RWPE2 (cell line): ENCODE measurements at regions not wholly inside any gene's neighbourhood (a gene's known extent, or its start where the extent isn't known, plus 50 kb on each side); places are given as distances from the start of the nearest gene placed in this dataset.

Source experiments
- ATAC-seq: fragments of 200-7000 bp; cut with Tn5 transposase; 3 replicates; pipeline ENCODE4 v1.9.1; 2021; ENCODE audit warnings: low read depth
- DNase-seq: peaks from one replicate; pipeline ENCODE4 v3.0.0-alpha.2; 2020; ENCODE audit warnings: low spot score
- H3K27ac ChIP-seq: fragments of 450-650 bp; 2 replicates; pipeline ENCODE4 v1.5.1; 2017; ENCODE audit warnings: mild to moderate bottlenecking; ENCODE audit not compliant: poor library complexity, severe bottlenecking
- H3K27me3 ChIP-seq: fragments of 250-450 bp; sonication (Bioruptor Pico); 2 replicates; pipeline ENCODE4 v1.5.1; 2021; ENCODE audit warnings: mild to moderate bottlenecking, moderate library complexity; ENCODE audit not compliant: insufficient read depth, poor library complexity, severe bottlenecking
- H3K36me3 ChIP-seq: fragments of 250-450 bp; sonication (Bioruptor Pico); 2 replicates; pipeline ENCODE4 v1.5.1; 2020; ENCODE audit warnings: low read depth, mild to moderate bottlenecking, moderate library complexity
- H3K4me1 ChIP-seq: fragments of 250-450 bp; sonication (Bioruptor Pico); 2 replicates; pipeline ENCODE4 v1.5.1; 2021; ENCODE audit warnings: mild to moderate bottlenecking, moderate library complexity; ENCODE audit not compliant: insufficient read depth, poor library complexity, severe bottlenecking
- H3K4me3 ChIP-seq: fragments of 250-450 bp; sonication (Bioruptor Pico); 2 replicates; pipeline ENCODE4 v1.5.1; 2021; ENCODE audit warnings: mild to moderate bottlenecking, moderate library complexity; ENCODE audit not compliant: severe bottlenecking
- H3K9me3 ChIP-seq: fragments of 250-450 bp; sonication (Bioruptor Pico); 2 replicates; pipeline ENCODE4 v1.5.1; 2021; ENCODE audit warnings: mild to moderate bottlenecking, moderate library complexity; ENCODE audit not compliant: severe bottlenecking
- TF ChIP-seq, protein P1 (sequence below): fragments of 450-650 bp; IDR thresholded peaks from one replicate; pipeline ENCODE4 v1.5.1; 2017; ENCODE audit warnings: mild to moderate bottlenecking, moderate library complexity; ENCODE audit not compliant: poor library complexity, severe bottlenecking

DNA sequence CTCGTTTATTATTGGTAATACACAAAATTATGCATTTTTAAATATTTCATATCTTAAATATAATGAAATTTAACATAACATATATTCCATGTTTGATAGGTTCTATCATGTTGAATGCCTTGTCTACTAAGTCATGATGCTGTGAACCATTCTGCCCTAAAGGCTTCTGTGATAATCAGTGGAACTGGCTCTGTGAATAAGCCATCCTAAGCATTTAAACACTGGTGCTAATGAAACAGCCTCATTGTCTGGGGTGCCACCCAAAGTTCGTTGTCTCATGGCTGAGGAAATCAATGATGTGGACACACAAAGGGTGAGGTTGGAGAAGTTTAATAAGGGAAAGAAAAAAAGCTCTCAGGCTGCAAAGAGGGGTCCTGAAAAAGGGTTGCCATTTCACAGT, 264.7 kb upstream of the ZRANB2 start:
- H3K27me3 ChIP-seq, result no peaks in the 10 kb centered on the region
- no peak for DNase-seq
- no peak overlapping the region for H3K27ac ChIP-seq
- H3K4me3 ChIP-seq, result no peak overlapping the region
- H3K36me3 ChIP-seq, result no peaks in the 10 kb centered on the region
- H3K4me1 ChIP-seq, result peaks cover 3% of the 10 kb centered on the region
- H3K9me3 ChIP-seq, result no peaks in the 10 kb centered on the region
- TF ChIP-seq, protein P1, sequence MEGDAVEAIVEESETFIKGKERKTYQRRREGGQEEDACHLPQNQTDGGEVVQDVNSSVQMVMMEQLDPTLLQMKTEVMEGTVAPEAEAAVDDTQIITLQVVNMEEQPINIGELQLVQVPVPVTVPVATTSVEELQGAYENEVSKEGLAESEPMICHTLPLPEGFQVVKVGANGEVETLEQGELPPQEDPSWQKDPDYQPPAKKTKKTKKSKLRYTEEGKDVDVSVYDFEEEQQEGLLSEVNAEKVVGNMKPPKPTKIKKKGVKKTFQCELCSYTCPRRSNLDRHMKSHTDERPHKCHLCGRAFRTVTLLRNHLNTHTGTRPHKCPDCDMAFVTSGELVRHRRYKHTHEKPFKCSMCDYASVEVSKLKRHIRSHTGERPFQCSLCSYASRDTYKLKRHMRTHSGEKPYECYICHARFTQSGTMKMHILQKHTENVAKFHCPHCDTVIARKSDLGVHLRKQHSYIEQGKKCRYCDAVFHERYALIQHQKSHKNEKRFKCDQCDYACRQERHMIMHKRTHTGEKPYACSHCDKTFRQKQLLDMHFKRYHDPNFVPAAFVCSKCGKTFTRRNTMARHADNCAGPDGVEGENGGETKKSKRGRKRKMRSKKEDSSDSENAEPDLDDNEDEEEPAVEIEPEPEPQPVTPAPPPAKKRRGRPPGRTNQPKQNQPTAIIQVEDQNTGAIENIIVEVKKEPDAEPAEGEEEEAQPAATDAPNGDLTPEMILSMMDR, result no peak
- no peak for ATAC-seq

DNA sequence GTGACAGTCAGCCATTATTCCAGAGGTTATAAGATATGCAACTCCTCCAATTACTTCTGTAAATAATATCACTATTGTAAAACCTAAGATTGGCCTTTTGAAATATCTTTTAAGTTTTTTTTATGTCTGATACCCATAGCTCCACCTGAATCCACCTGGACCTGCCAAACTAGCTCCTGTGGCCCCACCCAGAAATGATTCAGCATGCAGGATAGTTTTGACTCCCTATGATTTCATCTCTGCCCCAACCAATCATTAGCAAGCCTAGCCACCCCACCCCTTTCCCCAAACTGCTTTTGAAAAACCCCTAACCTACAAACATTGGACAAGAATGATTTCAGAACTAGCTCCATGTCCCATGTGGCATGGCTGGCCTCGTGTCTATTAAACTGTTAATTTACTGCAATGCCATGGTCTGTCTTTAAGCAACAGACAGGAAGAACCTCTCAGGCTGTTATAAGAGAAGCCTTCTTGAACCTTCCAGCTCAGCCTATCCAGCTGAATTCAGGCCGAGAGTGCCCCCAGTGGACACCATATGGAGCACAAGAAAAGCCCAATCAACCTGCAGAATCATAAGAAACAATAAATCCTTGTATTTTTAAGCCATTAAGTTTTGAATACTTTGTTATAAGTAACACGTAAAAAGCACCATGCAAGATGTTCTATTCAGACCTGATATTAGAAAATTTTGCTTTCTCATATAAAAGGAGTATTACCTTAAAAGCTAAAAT, 263.0 kb upstream of the ZRANB2 start:
- TF ChIP-seq, protein P1, result no peak
- H3K27me3 ChIP-seq, result no peaks in the 10 kb centered on the region
- no peaks in the 10 kb centered on the region for H3K4me1 ChIP-seq
- H3K4me3 ChIP-seq, result no peak overlapping the region
- ATAC-seq, result no peak
- H3K27ac ChIP-seq, result no peak overlapping the region
- no peaks in the 10 kb centered on the region for H3K36me3 ChIP-seq
- DNase-seq, result no peak
- H3K9me3 ChIP-seq, result peaks cover 14% of the 10 kb centered on the region

DNA sequence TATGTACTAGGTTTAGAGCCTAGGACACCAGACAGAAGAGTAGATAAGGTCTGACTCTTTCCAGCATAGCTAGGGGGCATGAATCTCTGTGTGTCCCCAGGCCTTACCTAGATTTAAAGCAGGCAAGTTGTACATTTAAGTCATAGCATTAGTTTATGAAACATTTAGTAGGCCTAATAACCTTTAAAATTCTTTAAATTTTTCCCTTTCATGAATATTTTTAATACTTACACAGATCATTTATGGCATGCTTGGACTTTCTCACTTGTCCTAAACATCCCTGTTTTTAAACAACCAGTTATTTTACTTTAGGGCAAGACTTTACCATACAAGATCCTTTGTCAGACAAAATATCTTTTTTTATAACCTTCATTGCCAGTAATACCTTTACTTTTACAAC, 258.4 kb upstream of the ZRANB2 start:
- Histone ChIP-seq H3K36me3 (no peaks in the 10 kb centered on the region), H3K4me3 (no peak overlapping the region), H3K27ac (no peak overlapping the region), H3K27me3 (no peaks in the 10 kb centered on the region), H3K4me1 (no peaks in the 10 kb centered on the region), H3K9me3 (peaks cover 19% of the 10 kb centered on the region)
- ATAC-seq (no peak), DNase-seq (no peak)
- TF ChIP-seq, protein P1, result no peak

DNA sequence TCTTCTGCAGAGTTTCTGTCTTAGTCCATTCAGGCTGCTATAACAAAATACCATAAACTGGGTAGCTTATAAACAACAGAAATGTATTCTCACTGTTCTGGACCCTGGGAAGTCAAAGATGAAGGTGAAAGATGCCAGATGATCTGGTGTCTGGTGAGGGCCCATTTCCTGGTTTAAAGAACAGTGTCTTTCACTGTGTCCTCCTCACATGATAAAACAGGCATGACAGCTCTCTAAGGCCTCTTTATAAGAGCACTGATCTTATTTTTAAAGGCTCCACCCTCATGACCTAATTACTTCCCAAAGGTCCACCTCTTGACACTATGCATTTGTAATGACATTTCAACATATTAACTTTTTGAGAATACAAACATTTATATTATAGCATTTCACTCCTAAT, 250.2 kb upstream of the ZRANB2 start:
- DNase-seq, result no peak
- Histone ChIP-seq H3K27me3 (no peaks in the 10 kb centered on the region), H3K36me3 (no peaks in the 10 kb centered on the region), H3K4me3 (no peak overlapping the region), H3K4me1 (no peaks in the 10 kb centered on the region), H3K27ac (no peak overlapping the region), H3K9me3 (no peaks in the 10 kb centered on the region)
- no peak for ATAC-seq
- TF ChIP-seq, protein P1, result no peak

DNA sequence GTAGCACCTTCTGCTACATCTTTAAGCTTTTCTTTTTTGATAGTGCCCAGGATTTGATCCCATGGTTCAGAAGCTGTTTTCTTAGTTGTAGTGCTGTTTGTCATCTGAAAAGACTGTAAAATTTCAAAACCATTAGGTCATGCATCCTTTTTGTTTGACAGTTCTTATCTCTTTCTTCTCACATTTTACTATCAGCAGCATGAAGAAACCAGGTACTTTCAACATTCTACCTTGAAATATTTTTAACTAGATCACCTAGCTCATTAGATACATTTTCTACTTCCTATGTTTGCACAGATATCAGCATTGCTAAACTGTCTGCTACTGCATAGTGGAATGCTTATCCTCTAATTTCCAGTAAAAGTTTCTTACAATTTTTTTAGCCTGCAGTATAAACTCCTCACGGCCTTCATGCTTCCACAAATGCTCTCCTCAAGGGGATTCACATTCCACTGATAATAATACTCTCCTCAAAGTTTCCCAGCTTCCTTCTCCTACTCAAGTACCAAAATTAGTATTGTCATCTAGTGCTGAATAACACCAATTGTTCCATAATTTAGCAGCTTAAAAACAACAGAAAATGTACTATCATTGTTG, 243.9 kb upstream of the ZRANB2 start:
- Histone ChIP-seq H3K9me3 (no peaks in the 10 kb centered on the region), H3K4me3 (no peak overlapping the region)
- TF ChIP-seq, protein P1, result no peak

More for the DNA sequence above, 243.9 kb upstream of the ZRANB2 start:
- no peaks in the 10 kb centered on the region for H3K4me1 ChIP-seq
- ATAC-seq (no peak), DNase-seq (no peak)
- no peaks in the 10 kb centered on the region for H3K36me3 ChIP-seq
- no peaks in the 10 kb centered on the region for H3K27me3 ChIP-seq
- no peak overlapping the region for H3K27ac ChIP-seq
